CD4-positive, alpha-beta T cell (primary cell): ENCODE measurements at regions not wholly inside any gene's neighbourhood (a gene's known extent, or its start where the extent isn't known, plus 50 kb on each side); places are given as distances from the start of the nearest gene placed in this dataset.

Source experiments
- ATAC-seq: fragments of 200-7000 bp; cut with Tn5 transposase; one replicate; pipeline ENCODE4 v1.10.0; 2022; ENCODE audit warnings: mild to moderate bottlenecking; ENCODE audit not compliant: poor library complexity
- CTCF ChIA-PET: fragments of 350-600 bp; sonication (Branson Sonifier 250); formaldehyde crosslinking; loops from one replicate; lab custom pipeline; 2021; ENCODE audit warnings: antibody characterized with exemption, inconsistent platforms; lab: Charles Lee
- POLR2A ChIA-PET: fragments of 350-600 bp; sonication (Branson Sonifier 250); formaldehyde crosslinking; loops from one replicate; lab custom pipeline; 2021; ENCODE audit warnings: antibody characterized with exemption, inconsistent platforms; lab: Charles Lee
- DNase-seq, 14 experiments: peaks; one replicate each; pipeline ENCODE4 v3.0.0-alpha.2; 2013 to 2020; ENCODE audit warnings: mixed read lengths in 2 of 14
- H3K27ac ChIP-seq, 2 donors: one replicate each; pipeline versions ENCODE4 v1.5.1 to v1.7.0; 2013; ENCODE audit warnings: low read length in 2 of 2, low read depth in 1 of 2, mild to moderate bottlenecking in 1 of 2
- H3K27me3 ChIP-seq, 2 experiments: 1 replicate in 1 of 2; 2 replicates in 1 of 2; pipeline versions ENCODE4 v1.6.1 to v1.7.0; 2013; ENCODE audit warnings: low read length in 2 of 2, control low read depth in 1 of 2, mild to moderate bottlenecking in 1 of 2, moderate library complexity in 1 of 2; ENCODE audit not compliant: insufficient read depth in 2 of 2, control insufficient read depth in 1 of 2
- H3K36me3 ChIP-seq: one replicate; pipeline ENCODE4 v1.6.1; 2013; ENCODE audit warnings: low read length, control low read depth; ENCODE audit not compliant: insufficient read depth
- H3K4me1 ChIP-seq: one replicate; pipeline ENCODE4 v1.6.1; 2013; ENCODE audit warnings: low read length, control low read depth; ENCODE audit not compliant: insufficient read depth
- H3K4me3 ChIP-seq: one replicate; pipeline ENCODE4 v1.5.1; 2013; ENCODE audit warnings: mild to moderate bottlenecking, low read length, moderate library complexity
- H3K9me3 ChIP-seq, 2 experiments: 1 replicate in 1 of 2; 2 replicates in 1 of 2; pipeline versions ENCODE4 v1.6.1 to v1.7.0; 2013; ENCODE audit warnings: low read length in 2 of 2, mild to moderate bottlenecking in 2 of 2, control low read depth in 1 of 2, moderate library complexity in 1 of 2; ENCODE audit not compliant: control insufficient read depth in 1 of 2, insufficient read depth in 1 of 2
- H3K27ac Mint-ChIP-seq: one replicate; pipeline ENCODE4 v1.8.0; 2020; ENCODE audit warnings: mixed read lengths
- H3K27me3 Mint-ChIP-seq: one replicate; pipeline ENCODE4 v1.8.0; 2021; ENCODE audit warnings: mixed read lengths
- H3K36me3 Mint-ChIP-seq: one replicate; pipeline ENCODE4 v1.8.0; 2021; ENCODE audit warnings: low read depth, mixed read lengths
- H3K4me1 Mint-ChIP-seq: one replicate; pipeline ENCODE4 v1.8.0; 2021; ENCODE audit warnings: low read depth, mixed read lengths
- H3K4me3 Mint-ChIP-seq: one replicate; pipeline ENCODE4 v1.8.0; 2020; ENCODE audit warnings: mild to moderate bottlenecking, mixed read lengths
- H3K9me3 Mint-ChIP-seq: one replicate; pipeline ENCODE4 v1.8.0; 2020; ENCODE audit warnings: mixed read lengths
- CTCF ChIP-seq: fragments of 200-600 bp; IDR thresholded peaks from one replicate; pipeline ENCODE4 v1.8.0; 2022; ENCODE audit warnings: antibody characterized with exemption, mild to moderate bottlenecking
- intact Hi-C, 2 experiments: fragments of 100-400 bp; cut with DNase I in 1 of 2; cut with micrococcal nuclease in 1 of 2; formaldehyde crosslinking; loops; one replicate each; pipeline versions ENCODE4 v1.15.1 to v1.9.0; 2023 to 2025; cut with DNase I, micrococcal nuclease

- DNase-seq (no peak), ATAC-seq (no peak)
- Histone ChIP-seq H3K4me3 (no peak overlapping the region), H3K9me3 (no peaks in the 10 kb centered on the region), H3K36me3 (no peaks in the 10 kb centered on the region), H3K4me1 (no peaks in the 10 kb centered on the region), H3K27ac (no peak overlapping the region), H3K27me3 (no peaks in the 10 kb centered on the region)
- intact Hi-C loops, result no loop called here
- CTCF ChIA-PET, result no interaction called here
- H3K4me1 Mint-ChIP-seq, result no peaks in the 10 kb centered on the region
- TF ChIP-seq CTCF, result no peak
- no peaks in the 10 kb centered on the region for H3K27me3 Mint-ChIP-seq
- no peak overlapping the region for H3K27ac Mint-ChIP-seq
- no peak overlapping the region for H3K4me3 Mint-ChIP-seq
- H3K36me3 Mint-ChIP-seq, result no peaks in the 10 kb centered on the region
- POLR2A ChIA-PET, result no interaction called here
- no peaks in the 10 kb centered on the region for H3K9me3 Mint-ChIP-seq
These were observed 53.9 kb upstream of the RAB27B start for GRCh38 chr18:54774423-54774822.

- DNase-seq (no peak), ATAC-seq (no peak)
- Histone ChIP-seq H3K4me1 (no peaks in the 10 kb centered on the region), H3K4me3 (no peak overlapping the region), H3K9me3 (no peaks in the 10 kb centered on the region), H3K27ac (no peak overlapping the region), H3K36me3 (no peaks in the 10 kb centered on the region), H3K27me3 (no peaks in the 10 kb centered on the region)
- CTCF ChIA-PET, result no interaction called here
- no peak overlapping the region for H3K27ac Mint-ChIP-seq
- H3K4me3 Mint-ChIP-seq, result no peak overlapping the region
- H3K4me1 Mint-ChIP-seq, result no peaks in the 10 kb centered on the region
- H3K9me3 Mint-ChIP-seq, result no peaks in the 10 kb centered on the region
- H3K36me3 Mint-ChIP-seq, result no peaks in the 10 kb centered on the region
- intact Hi-C loops, result no loop called here
- POLR2A ChIA-PET, result no interaction called here
- H3K27me3 Mint-ChIP-seq, result no peaks in the 10 kb centered on the region
- no peak for TF ChIP-seq CTCF
These were observed 53.2 kb upstream of the RAB27B start for GRCh38 chr18:54774981-54775665.

GRCh38 chr18:54775686-54776085 is 52.6 kb upstream of the RAB27B start:
- ChIA-PET POLR2A (no interaction called here), CTCF (no interaction called here)
- TF ChIP-seq CTCF, result no peak
- Mint-ChIP-seq H3K9me3 (no peaks in the 10 kb centered on the region), H3K4me3 (no peak overlapping the region), H3K4me1 (no peaks in the 10 kb centered on the region), H3K36me3 (no peaks in the 10 kb centered on the region), H3K27ac (no peak overlapping the region), H3K27me3 (no peaks in the 10 kb centered on the region)
- DNase-seq (no peak), ATAC-seq (no peak)
- Histone ChIP-seq H3K36me3 (no peaks in the 10 kb centered on the region), H3K9me3 (no peaks in the 10 kb centered on the region), H3K27me3 (no peaks in the 10 kb centered on the region), H3K4me3 (no peak overlapping the region), H3K4me1 (no peaks in the 10 kb centered on the region), H3K27ac (no peak overlapping the region)
- intact Hi-C loops, result no loop called here
